Mesenchymal stem cell (in vitro differentiated cells and primary cell): ENCODE measurements at regions not wholly inside any gene's neighbourhood (a gene's known extent, or its start where the extent isn't known, plus 50 kb on each side); places are given as distances from the start of the nearest gene placed in this dataset.

ENCODE experiments used
- DNase-seq: peaks from one replicate; pipeline ENCODE4 v3.0.0-alpha.2; 2013
- H2AFZ ChIP-seq: one replicate; pipeline ENCODE4 v1.6.1; 2013; ENCODE audit warnings: low read depth, mild to moderate bottlenecking, control low read depth, inconsistent platforms, low read length, moderate library complexity
- H2AK5ac ChIP-seq: 2 replicates; pipeline ENCODE4 v1.6.1; 2013; ENCODE audit warnings: low read length, moderate library complexity, mild to moderate bottlenecking, inconsistent platforms; ENCODE audit not compliant: severe bottlenecking
- H2BK120ac ChIP-seq: one replicate; pipeline ENCODE4 v1.6.1; 2013; ENCODE audit warnings: low read depth, mild to moderate bottlenecking, inconsistent platforms, low read length, moderate library complexity
- H2BK12ac ChIP-seq, 2 experiments: one replicate each; pipeline ENCODE4 v1.6.1; 2013; ENCODE audit warnings: inconsistent platforms in 2 of 2, low read length in 2 of 2, mild to moderate bottlenecking in 2 of 2, moderate library complexity in 2 of 2, control low read depth in 1 of 2
- H2BK15ac ChIP-seq: one replicate; pipeline ENCODE4 v1.6.1; 2013; ENCODE audit warnings: mild to moderate bottlenecking, low read depth, inconsistent platforms; ENCODE audit not compliant: poor library complexity, severe bottlenecking
- H2BK5ac ChIP-seq: 2 replicates; pipeline ENCODE4 v1.6.1; 2013; ENCODE audit warnings: low read depth, mild to moderate bottlenecking, low read length, control low read depth, inconsistent platforms; ENCODE audit not compliant: poor library complexity, severe bottlenecking
- H3K14ac ChIP-seq, 2 experiments: one replicate each; pipeline ENCODE4 v1.6.1; 2013; ENCODE audit warnings: inconsistent platforms in 2 of 2, low read length in 2 of 2, control low read depth in 1 of 2, mild to moderate bottlenecking in 1 of 2, moderate library complexity in 1 of 2
- H3K18ac ChIP-seq, 2 experiments: one replicate each; pipeline ENCODE4 v1.6.1; 2013; ENCODE audit warnings: inconsistent platforms in 2 of 2, low read length in 2 of 2, control low read depth in 1 of 2, low read depth in 1 of 2, mild to moderate bottlenecking in 1 of 2
- H3K23ac ChIP-seq, 2 experiments: one replicate each; pipeline ENCODE4 v1.6.1; 2013; ENCODE audit warnings: inconsistent platforms in 2 of 2, low read length in 2 of 2, mild to moderate bottlenecking in 2 of 2, moderate library complexity in 2 of 2, control low read depth in 1 of 2
- H3K27ac ChIP-seq: 2 replicates; pipeline ENCODE4 v1.5.1; 2013; ENCODE audit warnings: mild to moderate bottlenecking, moderate library complexity, low read length, control low read depth, inconsistent platforms; ENCODE audit not compliant: poor library complexity, severe bottlenecking
- H3K27me3 ChIP-seq, 2 experiments: 2 replicates each; pipeline versions ENCODE4 v1.6.1 to v1.7.0; 2013; ENCODE audit warnings: low read length in 2 of 2, mild to moderate bottlenecking in 2 of 2, moderate library complexity in 2 of 2, control low read depth in 1 of 2, inconsistent platforms in 1 of 2; ENCODE audit not compliant: control insufficient read depth in 1 of 2, insufficient read depth in 1 of 2
- H3K36me3 ChIP-seq, 2 experiments: 2 replicates each; pipeline versions ENCODE4 v1.6.1 to v1.7.0; 2013; ENCODE audit warnings: low read length in 2 of 2, control low read depth in 1 of 2, inconsistent platforms in 1 of 2, low read depth in 1 of 2, mild to moderate bottlenecking in 1 of 2; ENCODE audit not compliant: insufficient read depth in 2 of 2, control insufficient read depth in 1 of 2
- H3K4ac ChIP-seq, 2 experiments: one replicate each; pipeline ENCODE4 v1.6.1; 2013; ENCODE audit warnings: inconsistent platforms in 2 of 2, low read length in 2 of 2, mild to moderate bottlenecking in 2 of 2, moderate library complexity in 2 of 2, control low read depth in 1 of 2, low read depth in 1 of 2
- H3K4me1 ChIP-seq: 2 replicates; pipeline ENCODE4 v1.6.1; 2013; ENCODE audit warnings: low read depth, low read length, control low read depth; ENCODE audit not compliant: control insufficient read depth, insufficient read depth
- H3K4me2 ChIP-seq: 2 replicates; pipeline ENCODE4 v1.6.1; 2013; ENCODE audit warnings: low read length, mild to moderate bottlenecking, inconsistent platforms; ENCODE audit not compliant: poor library complexity, severe bottlenecking
- H3K4me3 ChIP-seq, 2 experiments: 2 replicates each; pipeline versions ENCODE4 v1.5.1 to v1.7.0; 2013; ENCODE audit warnings: low read length in 2 of 2, mild to moderate bottlenecking in 2 of 2, control low read depth in 1 of 2, low read depth in 1 of 2; ENCODE audit not compliant: insufficient read depth in 1 of 2
- H3K79me1 ChIP-seq: replicated peaks from 2 replicates; pipeline ENCODE4 v1.6.1; 2013; ENCODE audit warnings: mild to moderate bottlenecking, control low read depth, low read length, inconsistent platforms; ENCODE audit not compliant: poor library complexity, severe bottlenecking
- H3K9ac ChIP-seq: 2 replicates; pipeline ENCODE4 v1.7.0; 2013; ENCODE audit warnings: mild to moderate bottlenecking, low read length, moderate library complexity
- H3K9me3 ChIP-seq: 2 replicates; pipeline ENCODE4 v1.7.0; 2013; ENCODE audit warnings: mild to moderate bottlenecking, low read length; ENCODE audit not compliant: control insufficient read depth
- H4K8ac ChIP-seq: one replicate; pipeline ENCODE4 v1.6.1; 2013; ENCODE audit warnings: inconsistent platforms, mild to moderate bottlenecking, low read length, moderate library complexity
- H4K91ac ChIP-seq: one replicate; pipeline ENCODE4 v1.6.1; 2013; ENCODE audit warnings: mild to moderate bottlenecking, low read length, inconsistent platforms
- WGBS: methylation state at CpG from one replicate; pipeline ENCODE4 v1.1.7; 2013; ENCODE audit warnings: mixed read lengths; 5-methylcytosine and 5-hydroxymethylcytosine counted together

GRCh38 chr7:121466455-121466854 is 70.3 kb upstream of the FAM3C start:
- Histone ChIP-seq H3K23ac (no peak overlapping the region), H3K27ac (no peak overlapping the region), H4K8ac (no peak overlapping the region), H2AK5ac (no peak overlapping the region), H3K4me3 (no peak overlapping the region), H2BK12ac (no peak overlapping the region), H4K91ac (no peak overlapping the region), H3K27me3 (no peaks in the 10 kb centered on the region), H3K14ac (no peak overlapping the region), H2BK5ac (no peak overlapping the region), H3K4me2 (no peak overlapping the region), H3K36me3 (no peaks in the 10 kb centered on the region), H3K4ac (no peak overlapping the region), H3K9me3 (no peaks in the 10 kb centered on the region), H2AFZ (no peak overlapping the region), H3K18ac (no peak overlapping the region), H2BK15ac (no peak overlapping the region), H2BK120ac (no peak overlapping the region), H3K4me1 (no peaks in the 10 kb centered on the region), H3K79me1 (no peaks in the 10 kb centered on the region), H3K9ac (no peak overlapping the region)
- 93% methylated on average over 4 of the region's 4 CpGs for WGBS
- no peak for DNase-seq

GRCh38 chr7:121459148-121459547 is 63.0 kb upstream of the FAM3C start:
- WGBS = 100% methylated on average over 1 of the region's 2 CpGs
- Histone ChIP-seq H3K4me1 (no peaks in the 10 kb centered on the region), H4K8ac (no peak overlapping the region), H3K36me3 (no peaks in the 10 kb centered on the region), H3K27me3 (no peaks in the 10 kb centered on the region), H3K4ac (no peak overlapping the region), H3K79me1 (no peaks in the 10 kb centered on the region), H3K4me3 (no peak overlapping the region), H3K9ac (no peak overlapping the region), H2AK5ac (no peak overlapping the region), H2BK12ac (no peak overlapping the region), H3K23ac (no peak overlapping the region), H3K9me3 (no peaks in the 10 kb centered on the region), H2BK15ac (no peak overlapping the region), H3K4me2 (no peak overlapping the region), H3K18ac (no peak overlapping the region), H4K91ac (no peak overlapping the region), H3K14ac (no peak overlapping the region), H3K27ac (no peak overlapping the region), H2BK5ac (no peak overlapping the region), H2AFZ (no peak overlapping the region), H2BK120ac (no peak overlapping the region)
- no peak for DNase-seq

GRCh38 chr7:121456785-121457359 is 60.8 kb upstream of the FAM3C start:
- H3K4me3 ChIP-seq = no peak overlapping the region
- H2BK120ac ChIP-seq = no peak overlapping the region
- H3K18ac ChIP-seq = no peak overlapping the region
- no peak overlapping the region for H2AK5ac ChIP-seq
- no peaks in the 10 kb centered on the region for H3K36me3 ChIP-seq
- H3K4me2 ChIP-seq = no peak overlapping the region
- no peak for DNase-seq
- no peak overlapping the region for H3K23ac ChIP-seq
- H2BK12ac ChIP-seq = no peak overlapping the region
- no peak overlapping the region for H3K27ac ChIP-seq
- H3K79me1 ChIP-seq = no peaks in the 10 kb centered on the region
- 97% methylated on average over 3 of the region's 3 CpGs for WGBS
- no peaks in the 10 kb centered on the region for H3K9me3 ChIP-seq
- H4K91ac ChIP-seq = no peak overlapping the region
- H2BK5ac ChIP-seq = no peak overlapping the region
- no peak overlapping the region for H4K8ac ChIP-seq
- no peaks in the 10 kb centered on the region for H3K27me3 ChIP-seq
- H3K4me1 ChIP-seq = no peaks in the 10 kb centered on the region
- no peak overlapping the region for H2AFZ ChIP-seq
- no peak overlapping the region for H3K4ac ChIP-seq
- H3K14ac ChIP-seq = no peak overlapping the region
- no peak overlapping the region for H3K9ac ChIP-seq
- no peak overlapping the region for H2BK15ac ChIP-seq

GRCh38 chr7:121456015-121456414 is 59.9 kb upstream of the FAM3C start:
- no peak overlapping the region for H2BK120ac ChIP-seq
- H2BK15ac ChIP-seq = no peak overlapping the region
- no peak overlapping the region for H2AFZ ChIP-seq
- H3K9ac ChIP-seq = no peak overlapping the region
- H3K36me3 ChIP-seq = no peaks in the 10 kb centered on the region
- H4K91ac ChIP-seq = no peak overlapping the region
- no peaks in the 10 kb centered on the region for H3K9me3 ChIP-seq
- H3K27me3 ChIP-seq = no peaks in the 10 kb centered on the region
- H3K79me1 ChIP-seq = no peaks in the 10 kb centered on the region
- no peak overlapping the region for H3K27ac ChIP-seq
- no peak overlapping the region for H2BK5ac ChIP-seq
- DNase-seq = no peak
- WGBS = 93% methylated on average over 1 of the region's 1 CpG
- H2BK12ac ChIP-seq = no peak overlapping the region
- no peak overlapping the region for H3K14ac ChIP-seq
- H3K18ac ChIP-seq = no peak overlapping the region
- no peaks in the 10 kb centered on the region for H3K4me1 ChIP-seq
- no peak overlapping the region for H3K23ac ChIP-seq
- no peak overlapping the region for H4K8ac ChIP-seq
- H3K4ac ChIP-seq = no peak overlapping the region
- no peak overlapping the region for H3K4me3 ChIP-seq
- no peak overlapping the region for H3K4me2 ChIP-seq
- H2AK5ac ChIP-seq = no peak overlapping the region
